Suppressor macrophage (primary cell): ENCODE measurements at regions not wholly inside any gene's neighbourhood (a gene's known extent, or its start where the extent isn't known, plus 50 kb on each side); places are given as distances from the start of the nearest gene placed in this dataset.
"Not testable (repeated sequence)": the region's sequence is repeated elsewhere in the genome, so short reads cannot be mapped to it uniquely, and the experiment has no call there.

Experiments used
- DNase-seq, 4 experiments: peaks; one replicate each; pipeline ENCODE4 v3.0.0-alpha.2; 2020 to 2022

- not testable (repeated sequence) for DNase-seq
Observed at GRCh38 chr10:46810222-46810621, 101.0 kb upstream of the PTPN20 start.

- not testable (repeated sequence) for DNase-seq
Observed at GRCh38 chr10:46816126-46816525, 95.1 kb upstream of the PTPN20 start.

GRCh38 chr10:46840393-46841050, 70.7 kb upstream of the PTPN20 start:
- not testable (repeated sequence) for DNase-seq

GRCh38 chr10:46841051-46841593, 70.1 kb upstream of the PTPN20 start:
- not testable (repeated sequence) for DNase-seq

- not testable (repeated sequence) for DNase-seq
Observed at GRCh38 chr10:46845194-46845593, 66.0 kb upstream of the PTPN20 start.

GRCh38 chr10:46845640-46846039, 65.6 kb upstream of the PTPN20 start:
- not testable (repeated sequence) for DNase-seq

- not testable (repeated sequence) for DNase-seq
Observed at GRCh38 chr10:46860753-46861152, 50.5 kb upstream of the PTPN20 start.
